Astrocyte of the hippocampus (primary cell): ENCODE measurements at regions not wholly inside any gene's neighbourhood (a gene's known extent, or its start where the extent isn't known, plus 50 kb on each side); places are given as distances from the start of the nearest gene placed in this dataset.
A peak's percentile ranks its signal among the peaks of the same experiment; 100 is the strongest.
"Not testable (repeated sequence)": the region's sequence is repeated elsewhere in the genome, so short reads cannot be mapped to it uniquely, and the experiment has no call there.

ENCODE experiments used
- DNase-seq: peaks from one replicate; pipeline ENCODE4 v3.0.0; 2011; ENCODE audit warnings: low read depth, low spot score

GRCh38 chr11:86749821-86750401 is 50.4 kb upstream of the PRSS23 start:
- DNase-seq = no peak

- no peak for DNase-seq
These were observed 51.0 kb upstream of the PRSS23 start for GRCh38 chr11:86749376-86749775.

DNA sequence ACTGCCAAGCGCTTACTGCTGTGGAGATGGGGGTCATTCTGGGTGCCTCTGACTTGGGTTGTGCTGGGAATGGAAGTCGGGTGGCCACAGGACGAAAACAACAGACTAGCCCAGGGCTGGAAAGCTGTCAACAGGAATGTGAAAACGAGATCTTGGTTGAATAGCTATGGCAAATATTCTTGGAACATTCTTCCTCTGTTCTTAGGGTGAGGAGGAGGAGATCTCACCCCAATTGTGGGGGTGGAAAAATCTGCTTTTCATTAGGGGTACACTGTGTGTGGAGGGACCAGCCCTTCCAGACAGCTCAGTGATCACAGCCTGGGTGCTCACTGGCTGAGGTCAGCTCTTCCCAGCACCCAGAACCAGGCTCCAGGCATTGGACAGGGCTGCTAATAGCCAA is 52.0 kb upstream of the PRSS23 start:
- peak; percentile 87 for DNase-seq

- no peak for DNase-seq
These were observed 52.5 kb upstream of the PRSS23 start for GRCh38 chr11:86747801-86748200.

DNA sequence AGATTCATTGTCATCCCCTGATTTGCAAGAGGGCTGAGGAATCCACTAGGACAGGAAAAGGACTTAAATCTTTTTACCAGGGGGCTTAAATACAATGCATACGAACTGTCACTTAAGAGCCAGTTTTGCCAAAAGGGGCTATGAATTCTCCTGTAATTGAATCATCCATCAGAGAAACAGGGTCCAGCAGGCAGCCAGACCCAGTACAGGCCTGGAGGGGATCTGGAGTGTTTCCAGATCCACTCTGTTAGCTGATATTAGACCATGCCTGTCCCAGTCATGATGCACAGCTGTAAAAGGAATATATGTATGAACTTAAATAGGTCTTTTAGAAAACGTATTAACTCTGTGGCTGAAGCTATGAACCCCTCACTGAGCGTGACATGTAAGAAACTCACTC is 53.8 kb upstream of the PRSS23 start:
- no peak for DNase-seq

GRCh38 chr11:86745571-86745970 is 54.8 kb upstream of the PRSS23 start:
- no peak for DNase-seq

GRCh38 chr11:86743223-86744118 is 56.9 kb upstream of the PRSS23 start:
- DNase-seq = peak; percentile 97

GRCh38 chr11:86741839-86742805 is 58.2 kb upstream of the PRSS23 start:
- DNase-seq = peak; percentile 81

DNA sequence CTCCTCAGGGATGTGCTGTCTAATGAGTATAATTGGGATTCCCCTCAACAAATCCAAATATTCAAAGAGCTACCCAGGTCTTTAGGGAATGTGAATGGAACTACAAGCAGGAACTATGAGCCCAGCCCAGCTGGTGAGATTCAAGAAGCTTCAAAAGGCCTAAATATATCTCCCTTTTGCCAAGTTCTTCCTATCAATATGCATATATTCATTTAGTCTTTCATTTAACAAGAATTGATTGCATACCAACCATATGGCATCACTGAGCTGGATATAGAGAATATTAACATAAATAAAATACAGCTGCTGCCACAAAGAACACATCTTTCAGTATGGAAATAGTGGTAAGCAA is 58.9 kb upstream of the PRSS23 start:
- no peak for DNase-seq

DNA sequence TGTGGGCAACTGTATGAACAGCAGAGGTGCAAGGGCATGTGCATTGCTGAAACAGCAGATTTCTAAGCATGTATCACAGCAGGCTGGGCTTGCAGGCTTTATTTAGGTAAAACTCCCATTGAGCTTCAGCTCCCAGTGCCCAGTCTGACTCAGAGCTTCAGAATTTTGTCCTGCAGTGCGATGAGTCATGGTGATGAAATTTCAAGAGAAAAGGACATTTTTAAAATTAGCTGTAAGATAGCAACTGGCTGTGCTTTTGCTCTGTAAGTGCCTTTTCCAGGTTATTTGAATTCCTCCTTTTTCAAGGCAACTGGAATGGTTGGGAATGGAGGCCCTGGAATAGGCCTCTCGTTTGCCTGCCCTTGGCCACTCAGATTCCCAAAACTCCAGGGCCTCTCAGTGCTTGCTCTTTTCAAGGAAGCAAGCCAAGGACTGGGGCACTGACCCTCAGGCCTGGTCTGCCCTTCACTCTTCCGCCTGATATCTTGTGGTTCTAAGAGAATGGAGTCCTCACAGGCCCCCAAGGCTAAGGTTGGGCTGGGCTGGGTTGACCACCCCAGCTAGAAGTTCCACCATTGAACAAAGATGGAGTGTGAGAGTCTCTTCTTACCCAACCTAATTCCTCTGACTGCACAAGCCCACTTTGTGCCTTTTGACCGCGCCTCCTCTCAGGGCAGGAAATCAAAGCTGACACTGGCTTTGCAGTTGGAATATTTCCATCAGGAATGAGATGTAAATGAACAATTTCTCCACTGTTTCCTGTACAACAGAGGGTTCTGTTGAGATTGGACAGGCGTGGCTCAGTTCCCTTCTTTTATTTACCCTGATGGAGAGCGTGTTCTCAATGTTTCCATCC is 59.5 kb upstream of the PRSS23 start:
- DNase-seq = peak; percentile 96

DNA sequence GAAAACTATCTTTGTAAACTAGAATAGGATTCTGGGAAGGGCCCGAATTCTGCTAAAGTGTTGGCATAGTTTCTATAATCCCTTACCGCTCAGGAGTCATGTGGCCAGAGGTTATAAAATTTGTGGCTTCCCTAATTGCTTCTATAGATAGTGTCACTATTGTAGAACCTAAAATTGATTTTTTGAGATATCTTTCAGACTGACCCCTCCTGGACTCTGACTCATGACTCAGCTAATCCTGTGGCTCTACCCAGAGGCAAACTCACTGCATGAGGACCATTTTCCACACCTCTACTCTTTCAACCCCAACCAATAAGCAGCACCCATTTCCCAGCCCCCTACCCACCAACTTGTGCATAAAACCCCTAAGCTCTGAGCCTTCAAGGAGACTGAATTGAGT is 61.8 kb upstream of the PRSS23 start:
- no peak for DNase-seq

DNA sequence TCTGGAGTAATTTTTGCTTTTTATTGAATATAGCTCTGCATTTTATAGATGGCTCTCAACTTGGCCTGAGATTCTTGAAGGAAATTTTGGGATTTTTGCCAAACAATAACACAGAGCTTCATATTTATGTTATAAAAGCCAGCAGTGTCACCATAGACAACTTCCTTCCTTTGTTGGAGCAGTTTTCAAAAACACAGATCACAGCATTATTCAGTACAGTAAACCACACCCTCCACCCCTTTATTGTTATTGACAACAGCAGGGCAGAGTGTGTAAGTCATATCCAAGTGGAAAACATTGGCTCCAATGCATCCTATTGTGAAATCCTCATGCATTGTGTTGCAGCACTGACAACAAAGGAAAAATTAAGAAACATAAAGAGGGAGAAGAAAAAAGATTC is 62.6 kb upstream of the PRSS23 start:
- no peak for DNase-seq

DNA sequence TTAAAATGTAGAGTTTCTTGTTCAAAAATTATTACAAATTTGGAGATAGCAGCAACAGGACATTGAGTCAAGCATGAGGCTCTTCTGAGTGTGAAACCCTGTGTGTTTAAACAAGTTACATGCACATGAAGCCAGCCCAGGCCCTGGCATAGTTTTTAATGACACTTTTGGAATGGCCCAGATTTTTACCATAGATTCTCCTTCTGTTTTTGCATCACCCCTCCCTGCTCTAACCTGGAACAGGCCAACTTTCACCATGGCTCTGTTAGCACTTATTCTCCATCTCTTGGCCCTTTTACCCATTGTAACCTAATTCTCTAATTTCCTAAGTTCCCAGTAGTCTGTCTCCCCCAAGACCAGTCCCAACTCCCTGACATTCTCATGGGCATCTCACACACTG is 63.1 kb upstream of the PRSS23 start:
- DNase-seq = no peak

DNA sequence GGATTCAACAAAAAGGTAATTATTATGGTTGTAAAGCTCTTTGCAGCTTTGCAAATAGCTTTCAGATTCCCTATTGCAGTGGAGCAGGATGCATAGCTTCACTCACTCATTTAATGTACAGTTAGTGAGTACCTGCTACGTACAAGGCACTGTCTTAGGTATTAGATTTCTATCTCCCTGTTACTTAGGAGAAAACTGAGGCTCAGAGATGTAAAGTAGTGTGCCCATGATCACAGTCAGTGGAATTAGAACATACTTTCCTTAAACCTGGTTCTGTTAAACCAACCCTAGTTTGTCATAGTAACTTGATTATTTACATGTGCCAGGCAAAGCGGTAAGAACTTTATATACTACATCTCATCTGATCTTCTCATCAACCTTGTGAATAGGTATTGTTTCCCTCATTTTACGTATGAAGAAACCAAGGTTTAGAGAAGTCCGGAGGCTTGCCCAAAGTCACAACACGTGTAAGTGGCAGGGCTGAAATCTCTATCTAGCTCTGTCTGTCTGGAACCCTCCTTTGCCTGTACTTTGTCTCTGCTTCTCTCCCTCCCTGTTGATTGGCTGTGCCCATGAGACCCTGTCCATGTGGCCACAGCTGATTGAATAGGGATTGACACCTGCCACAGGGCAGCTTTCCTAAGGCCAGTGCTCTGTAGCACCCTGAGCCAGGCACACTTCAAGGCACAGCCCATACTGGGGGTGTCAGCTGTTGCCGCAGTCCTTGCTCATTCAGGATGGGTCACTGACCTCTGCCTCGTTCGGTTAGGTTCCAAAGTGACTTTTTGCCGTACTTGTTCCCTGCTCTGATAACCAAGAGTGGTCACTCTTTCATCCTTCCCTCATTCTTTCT is 63.8 kb upstream of the PRSS23 start:
- no peak for DNase-seq

DNA sequence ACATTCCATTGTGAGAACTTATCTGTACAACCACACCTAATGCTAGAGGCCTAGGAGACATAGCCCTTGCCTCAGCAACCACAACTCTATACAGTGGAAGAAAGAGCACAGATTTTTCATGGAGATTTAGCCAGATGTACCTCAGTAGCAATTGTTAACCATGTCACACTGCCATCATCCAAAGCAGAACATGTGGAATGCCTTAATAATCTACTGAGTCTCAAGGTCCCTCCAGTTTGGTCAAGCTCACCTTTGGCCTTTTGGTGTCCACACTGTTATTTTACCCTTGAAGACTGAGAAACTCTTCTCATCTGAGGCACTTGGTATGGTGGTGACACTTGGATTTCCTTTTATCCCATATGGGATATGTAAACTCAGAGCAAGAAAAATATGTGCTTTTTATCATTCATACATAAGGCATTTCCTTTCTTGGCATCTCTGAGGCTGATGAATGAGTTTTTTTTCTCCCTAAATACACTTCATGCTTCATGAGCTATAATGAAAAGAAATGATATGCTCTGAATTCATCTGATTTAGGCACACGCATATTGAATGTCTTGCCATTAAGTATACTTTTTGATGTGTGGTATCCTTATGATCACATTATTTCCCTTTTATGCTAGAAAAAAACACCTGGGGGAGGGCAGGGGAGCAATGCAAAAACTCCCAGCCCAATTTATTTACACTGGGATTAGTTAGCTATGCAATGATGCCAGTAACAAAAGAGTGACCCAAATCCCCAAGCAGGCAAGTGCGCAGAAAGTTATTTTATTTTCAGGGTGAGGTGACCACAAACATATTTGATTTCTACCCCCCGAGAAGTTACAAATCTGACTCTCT is 63.3 kb upstream of the ME3 start:
- DNase-seq = peak; percentile 72

GRCh38 chr11:86732739-86733138 is 60.3 kb upstream of the ME3 start:
- not testable (repeated sequence) for DNase-seq

DNA sequence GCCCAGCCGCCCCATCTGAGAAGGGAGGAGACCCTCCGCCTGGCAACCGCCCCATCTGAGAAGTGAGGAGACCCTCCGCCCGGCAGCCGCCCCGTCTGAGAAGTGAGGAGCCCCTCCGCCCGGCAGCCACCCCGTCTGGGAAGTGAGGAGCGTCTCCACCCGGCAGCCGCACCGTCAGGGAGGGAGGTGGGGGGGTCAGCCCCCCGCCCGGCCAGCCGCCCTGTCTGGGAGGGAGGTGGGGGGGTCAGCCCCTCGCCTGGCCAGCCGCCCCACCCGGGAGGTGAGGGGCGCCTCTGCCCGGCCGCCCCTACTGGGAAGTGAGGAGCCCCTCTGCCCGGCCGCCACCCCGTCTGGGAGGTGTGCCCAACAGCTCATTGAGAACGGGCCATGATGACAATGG is 59.9 kb upstream of the ME3 start:
- not testable (repeated sequence) for DNase-seq

DNA sequence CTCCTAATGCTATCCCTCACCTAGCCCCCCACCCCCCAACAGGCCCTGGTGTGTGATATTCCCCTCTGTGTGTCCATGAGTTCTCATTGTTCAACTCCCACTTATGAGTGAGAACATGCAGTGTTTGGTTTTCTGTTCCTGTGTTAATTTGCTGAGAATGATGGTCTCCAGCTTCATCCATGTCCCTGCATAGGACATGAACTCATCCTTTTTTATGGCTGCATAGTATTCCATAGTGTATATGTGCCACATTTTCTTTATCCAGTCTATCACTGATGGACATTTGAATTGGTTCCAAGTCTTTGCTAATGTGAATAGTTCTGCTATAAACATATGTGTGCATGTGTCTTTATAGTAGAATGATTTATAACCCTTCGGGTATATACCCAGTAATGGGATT is 57.2 kb upstream of the ME3 start:
- not testable (repeated sequence) for DNase-seq

DNA sequence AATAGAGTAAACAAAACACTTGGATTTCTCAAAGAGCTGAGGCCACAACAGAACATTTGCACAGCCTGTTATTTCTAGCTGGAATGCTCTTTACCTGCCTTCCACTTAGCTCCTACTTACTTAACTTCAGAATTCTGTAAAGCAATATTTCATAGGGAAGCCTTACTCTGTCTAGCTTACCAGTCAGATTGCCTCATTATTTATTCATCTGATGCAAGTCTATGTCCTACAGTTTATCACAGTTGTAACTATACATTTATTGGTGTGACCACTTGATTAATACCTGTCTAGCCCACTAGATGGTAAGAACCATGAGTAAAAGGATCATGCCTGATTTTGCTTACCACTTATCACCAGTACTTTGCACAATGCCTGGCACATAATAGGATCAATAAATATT is 56.1 kb upstream of the ME3 start:
- DNase-seq = no peak
